Fibroblast of lung (primary cell): ENCODE measurements at regions not wholly inside any gene's neighbourhood (a gene's known extent, or its start where the extent isn't known, plus 50 kb on each side); places are given as distances from the start of the nearest gene placed in this dataset.
A peak's percentile ranks its signal among the peaks of the same experiment; 100 is the strongest.

ENCODE experiments used
- DNase-seq, 2 donors: peaks; one replicate each; pipeline versions ENCODE4 v3.0.0 to v3.0.0-alpha.2; 2010; ENCODE audit warnings: low read depth in 2 of 2
- H2AFZ ChIP-seq: 2 replicates; pipeline ENCODE4 v1.5.1; 2012; ENCODE audit warnings: low read length, control low read depth, inconsistent platforms
- H3K27ac ChIP-seq: 2 replicates; pipeline ENCODE4 v1.5.1; 2011; ENCODE audit warnings: low read length, control low read depth; ENCODE audit not compliant: insufficient read depth
- H3K27me3 ChIP-seq: 2 replicates; pipeline ENCODE4 v1.5.1; 2011; ENCODE audit warnings: mild to moderate bottlenecking, low read length; ENCODE audit not compliant: control insufficient read depth, insufficient read depth
- H3K36me3 ChIP-seq: 2 replicates; pipeline ENCODE4 v1.5.1; 2011; ENCODE audit warnings: low read length; ENCODE audit not compliant: control insufficient read depth, insufficient read depth
- H3K4me1 ChIP-seq: 2 replicates; pipeline ENCODE4 v1.5.1; 2011; ENCODE audit warnings: low read length; ENCODE audit not compliant: control insufficient read depth, insufficient read depth; ENCODE audit errors: extremely low read depth
- H3K4me2 ChIP-seq: 2 replicates; pipeline ENCODE4 v1.5.1; 2011; ENCODE audit warnings: low read length, control low read depth; ENCODE audit not compliant: insufficient read depth; ENCODE audit errors: extremely low read depth
- H3K4me3 ChIP-seq, 4 experiments: fragments of 200-600 bp in 1 of 4; sonication (generic) in 1 of 4; replicated peaks in 1 of 4; 2 replicates each; pipeline ENCODE4 v1.5.1; 2011 to 2016; ENCODE audit warnings: low read length in 4 of 4, low read depth in 3 of 4, mild to moderate bottlenecking in 3 of 4, control low read depth in 2 of 4, inconsistent platforms in 1 of 4, mixed read lengths in 1 of 4; ENCODE audit not compliant: insufficient read depth in 1 of 4; ENCODE audit errors: control extremely low read depth in 1 of 4
- H3K79me2 ChIP-seq: 2 replicates; pipeline ENCODE4 v1.5.1; 2012; ENCODE audit warnings: mild to moderate bottlenecking, low read length, inconsistent platforms; ENCODE audit not compliant: control insufficient read depth, insufficient read depth
- H3K9ac ChIP-seq: 2 replicates; pipeline ENCODE4 v1.5.1; 2011; ENCODE audit warnings: mild to moderate bottlenecking, low read length, control low read depth; ENCODE audit not compliant: insufficient read depth
- H3K9me3 ChIP-seq: 2 replicates; pipeline ENCODE4 v1.5.1; 2012; ENCODE audit warnings: low read depth, low read length; ENCODE audit not compliant: control insufficient read depth, insufficient read depth
- H4K20me1 ChIP-seq: 2 replicates; pipeline ENCODE4 v1.5.1; 2011; ENCODE audit warnings: low read length; ENCODE audit not compliant: control insufficient read depth, insufficient read depth; ENCODE audit errors: extremely low read depth
- CTCF ChIP-seq, 2 donors: IDR thresholded peaks in 1 of 2; conservative IDR thresholded peaks in 1 of 2; 1 replicate in 1 of 2; 2 replicates in 1 of 2; pipeline ENCODE4 v1.5.1; 2011 to 2012; ENCODE audit warnings: low read length in 2 of 2, control low read depth in 1 of 2, inconsistent platforms in 1 of 2, low read depth in 1 of 2, mild to moderate bottlenecking in 1 of 2
- EZH2 ChIP-seq: IDR thresholded peaks from 2 replicates; pipeline ENCODE4 v1.5.1; 2012; ENCODE audit warnings: low read length, control low read depth, mild to moderate bottlenecking; ENCODE audit errors: missing control alignments

GRCh38 chr6:11644071-11644470 lies 106.5 kb downstream of the TMEM170B start:
- no peak overlapping the region for H2AFZ ChIP-seq
- no peak overlapping the region for H3K9ac ChIP-seq
- H3K27me3 ChIP-seq = no peaks in the 10 kb centered on the region
- DNase-seq = no peak
- no peaks in the 10 kb centered on the region for H4K20me1 ChIP-seq
- no peaks in the 10 kb centered on the region for H3K36me3 ChIP-seq
- no peak overlapping the region for H3K27ac ChIP-seq
- peaks cover 3% of the 10 kb centered on the region for H3K4me1 ChIP-seq
- TF ChIP-seq EZH2 (no peak), CTCF (conservative IDR thresholded peaks at IDR 0.05 in 1 of 2, IDR thresholded peaks at IDR 0.05 in 1 of 2; ENCODE audit: low read depth in 1 of 2, low read length in 2 of 2) (no peak)
- no peak overlapping the region for H3K4me3 ChIP-seq
- no peaks in the 10 kb centered on the region for H3K79me2 ChIP-seq
- no peaks in the 10 kb centered on the region for H3K9me3 ChIP-seq
- no peak overlapping the region for H3K4me2 ChIP-seq

GRCh38 chr6:11644601-11645000 lies 107.1 kb downstream of the TMEM170B start:
- Histone ChIP-seq H2AFZ (no peak overlapping the region), H3K4me1 (peaks cover 3% of the 10 kb centered on the region), H3K36me3 (no peaks in the 10 kb centered on the region), H3K27ac (no peak overlapping the region), H4K20me1 (no peaks in the 10 kb centered on the region), H3K9me3 (no peaks in the 10 kb centered on the region), H3K79me2 (no peaks in the 10 kb centered on the region), H3K4me2 (no peak overlapping the region), H3K4me3 (no peak overlapping the region), H3K27me3 (no peaks in the 10 kb centered on the region), H3K9ac (no peak overlapping the region)
- no peak for TF ChIP-seq EZH2
- no peak for TF ChIP-seq CTCF (conservative IDR thresholded peaks at IDR 0.05 in 1 of 2, IDR thresholded peaks at IDR 0.05 in 1 of 2; ENCODE audit: low read depth in 1 of 2, low read length in 2 of 2)
- no peak for DNase-seq

GRCh38 chr6:11645016-11645415 lies 107.5 kb downstream of the TMEM170B start:
- H3K27me3 ChIP-seq = no peaks in the 10 kb centered on the region
- H3K4me2 ChIP-seq = no peak overlapping the region
- no peaks in the 10 kb centered on the region for H3K36me3 ChIP-seq
- H3K9me3 ChIP-seq = no peaks in the 10 kb centered on the region
- H3K4me3 ChIP-seq = no peak overlapping the region
- peaks cover 6% of the 10 kb centered on the region for H3K4me1 ChIP-seq
- H3K27ac ChIP-seq = no peak overlapping the region
- TF ChIP-seq EZH2 (no peak), CTCF (conservative IDR thresholded peaks at IDR 0.05 in 1 of 2, IDR thresholded peaks at IDR 0.05 in 1 of 2; ENCODE audit: low read depth in 1 of 2, low read length in 2 of 2) (no peak)
- H3K9ac ChIP-seq = no peak overlapping the region
- peak in 1 of 2 donors; percentile 36 for DNase-seq
- H2AFZ ChIP-seq = no peak overlapping the region
- no peaks in the 10 kb centered on the region for H4K20me1 ChIP-seq
- no peaks in the 10 kb centered on the region for H3K79me2 ChIP-seq
